T-helper 17 cell (primary cell): ENCODE measurements at regions not wholly inside any gene's neighbourhood (a gene's known extent, or its start where the extent isn't known, plus 50 kb on each side); places are given as distances from the start of the nearest gene placed in this dataset.

Experiments used
- ATAC-seq: fragments of 150-1000 bp; cut with Tn5 transposase; 2 replicates; pipeline ENCODE4 v1.10.0; 2021; ENCODE audit warnings: mild to moderate bottlenecking, moderate library complexity
- DNase-seq, 3 donors: peaks; one replicate each; pipeline versions ENCODE4 v3.0.0 to v3.0.0-alpha.2; 2020 to 2021
- H3K9me3 ChIP-seq: one replicate; pipeline ENCODE4 v1.7.0; 2013; ENCODE audit warnings: low read length, mild to moderate bottlenecking; ENCODE audit not compliant: control insufficient read depth, poor library complexity, severe bottlenecking
- H3K27ac Mint-ChIP-seq: one replicate; pipeline ENCODE4 v1.8.0; 2022; ENCODE audit warnings: mild to moderate bottlenecking, moderate library complexity, mixed read lengths
- H3K27me3 Mint-ChIP-seq: one replicate; pipeline ENCODE4 v1.8.0; 2022; ENCODE audit warnings: mixed read lengths
- H3K36me3 Mint-ChIP-seq: one replicate; pipeline ENCODE4 v1.8.0; 2022; ENCODE audit warnings: low read depth, mixed read lengths
- H3K4me1 Mint-ChIP-seq: one replicate; pipeline ENCODE4 v1.8.0; 2022; ENCODE audit warnings: mild to moderate bottlenecking, mixed read lengths
- H3K4me3 Mint-ChIP-seq: one replicate; pipeline ENCODE4 v1.8.0; 2022; ENCODE audit warnings: mild to moderate bottlenecking, moderate library complexity, mixed read lengths

GRCh38 chr5:113900816-113901215, 387.3 kb downstream of the YTHDC2 start:
- Mint-ChIP-seq H3K27ac (no peak overlapping the region), H3K4me3 (no peak overlapping the region), H3K4me1 (no peaks in the 10 kb centered on the region), H3K27me3 (no peaks in the 10 kb centered on the region), H3K36me3 (no peaks in the 10 kb centered on the region)
- DNase-seq (no peak), ATAC-seq (no peak)
- H3K9me3 ChIP-seq: no peaks in the 10 kb centered on the region

GRCh38 chr5:113901718-113902117, 388.2 kb downstream of the YTHDC2 start:
- no peaks in the 10 kb centered on the region for H3K9me3 ChIP-seq
- Mint-ChIP-seq H3K27ac (no peak overlapping the region), H3K4me3 (no peak overlapping the region), H3K36me3 (no peaks in the 10 kb centered on the region), H3K27me3 (no peaks in the 10 kb centered on the region), H3K4me1 (no peaks in the 10 kb centered on the region)
- DNase-seq (no peak), ATAC-seq (no peak)

- H3K36me3 Mint-ChIP-seq: no peaks in the 10 kb centered on the region
- H3K27me3 Mint-ChIP-seq: no peaks in the 10 kb centered on the region
- no peak overlapping the region for H3K27ac Mint-ChIP-seq
- no peak for DNase-seq
- no peaks in the 10 kb centered on the region for H3K4me1 Mint-ChIP-seq
- no peaks in the 10 kb centered on the region for H3K9me3 ChIP-seq
- no peak for ATAC-seq
- H3K4me3 Mint-ChIP-seq: no peak overlapping the region
Measured at GRCh38 chr5:113902917-113903660, 389.6 kb downstream of the YTHDC2 start.

- no peak overlapping the region for H3K4me3 Mint-ChIP-seq
- H3K4me1 Mint-ChIP-seq: no peaks in the 10 kb centered on the region
- ATAC-seq (no peak), DNase-seq (no peak)
- no peaks in the 10 kb centered on the region for H3K36me3 Mint-ChIP-seq
- no peaks in the 10 kb centered on the region for H3K27me3 Mint-ChIP-seq
- H3K27ac Mint-ChIP-seq: no peak overlapping the region
- no peaks in the 10 kb centered on the region for H3K9me3 ChIP-seq
Measured at GRCh38 chr5:113909782-113910181, 396.3 kb downstream of the YTHDC2 start.

- no peak for ATAC-seq
- no peaks in the 10 kb centered on the region for H3K9me3 ChIP-seq
- DNase-seq: no peak
- Mint-ChIP-seq H3K4me1 (no peaks in the 10 kb centered on the region), H3K4me3 (no peak overlapping the region), H3K36me3 (no peaks in the 10 kb centered on the region), H3K27me3 (no peaks in the 10 kb centered on the region), H3K27ac (no peak overlapping the region)
Measured at GRCh38 chr5:113917997-113918396, 404.5 kb downstream of the YTHDC2 start.

GRCh38 chr5:113922343-113922742, 408.8 kb downstream of the YTHDC2 start:
- no peak overlapping the region for H3K4me3 Mint-ChIP-seq
- H3K4me1 Mint-ChIP-seq: no peaks in the 10 kb centered on the region
- no peaks in the 10 kb centered on the region for H3K36me3 Mint-ChIP-seq
- no peaks in the 10 kb centered on the region for H3K9me3 ChIP-seq
- DNase-seq (no peak), ATAC-seq (no peak)
- H3K27me3 Mint-ChIP-seq: no peaks in the 10 kb centered on the region
- H3K27ac Mint-ChIP-seq: no peak overlapping the region

- H3K4me3 Mint-ChIP-seq: no peak overlapping the region
- H3K9me3 ChIP-seq: no peaks in the 10 kb centered on the region
- no peak overlapping the region for H3K27ac Mint-ChIP-seq
- H3K36me3 Mint-ChIP-seq: no peaks in the 10 kb centered on the region
- ATAC-seq: no peak
- H3K4me1 Mint-ChIP-seq: no peaks in the 10 kb centered on the region
- no peak for DNase-seq
- no peaks in the 10 kb centered on the region for H3K27me3 Mint-ChIP-seq
Measured at GRCh38 chr5:113935453-113935852, 422.0 kb downstream of the YTHDC2 start.

GRCh38 chr5:113937301-113937700, 423.8 kb downstream of the YTHDC2 start:
- DNase-seq (no peak), ATAC-seq (no peak)
- H3K36me3 Mint-ChIP-seq: no peaks in the 10 kb centered on the region
- H3K4me1 Mint-ChIP-seq: no peaks in the 10 kb centered on the region
- H3K27me3 Mint-ChIP-seq: no peaks in the 10 kb centered on the region
- H3K27ac Mint-ChIP-seq: no peak overlapping the region
- H3K4me3 Mint-ChIP-seq: no peak overlapping the region
- H3K9me3 ChIP-seq: no peaks in the 10 kb centered on the region

GRCh38 chr5:113939988-113940387, 421.9 kb upstream of the KCNN2 start:
- DNase-seq (no peak), ATAC-seq (no peak)
- Mint-ChIP-seq H3K27me3 (no peaks in the 10 kb centered on the region), H3K4me3 (no peak overlapping the region), H3K4me1 (no peaks in the 10 kb centered on the region), H3K27ac (no peak overlapping the region), H3K36me3 (no peaks in the 10 kb centered on the region)
- H3K9me3 ChIP-seq: no peaks in the 10 kb centered on the region

GRCh38 chr5:113950186-113950585, 411.7 kb upstream of the KCNN2 start:
- no peak for DNase-seq
- ATAC-seq: no peak
- no peak overlapping the region for H3K4me3 Mint-ChIP-seq
- no peaks in the 10 kb centered on the region for H3K36me3 Mint-ChIP-seq
- no peaks in the 10 kb centered on the region for H3K9me3 ChIP-seq
- H3K27me3 Mint-ChIP-seq: no peaks in the 10 kb centered on the region
- no peak overlapping the region for H3K27ac Mint-ChIP-seq
- no peaks in the 10 kb centered on the region for H3K4me1 Mint-ChIP-seq

GRCh38 chr5:113965225-113965624, 396.6 kb upstream of the KCNN2 start:
- H3K27me3 Mint-ChIP-seq: no peaks in the 10 kb centered on the region
- no peaks in the 10 kb centered on the region for H3K36me3 Mint-ChIP-seq
- DNase-seq (no peak), ATAC-seq (no peak)
- H3K4me3 Mint-ChIP-seq: no peak overlapping the region
- H3K9me3 ChIP-seq: no peaks in the 10 kb centered on the region
- H3K27ac Mint-ChIP-seq: no peak overlapping the region
- H3K4me1 Mint-ChIP-seq: no peaks in the 10 kb centered on the region

- H3K4me3 Mint-ChIP-seq: no peak overlapping the region
- H3K27me3 Mint-ChIP-seq: no peaks in the 10 kb centered on the region
- no peaks in the 10 kb centered on the region for H3K36me3 Mint-ChIP-seq
- no peak overlapping the region for H3K27ac Mint-ChIP-seq
- no peaks in the 10 kb centered on the region for H3K9me3 ChIP-seq
- ATAC-seq (no peak), DNase-seq (no peak)
- no peaks in the 10 kb centered on the region for H3K4me1 Mint-ChIP-seq
Measured at GRCh38 chr5:113969901-113970300, 392.0 kb upstream of the KCNN2 start.

- DNase-seq (no peak), ATAC-seq (no peak)
- H3K27me3 Mint-ChIP-seq: no peaks in the 10 kb centered on the region
- no peak overlapping the region for H3K27ac Mint-ChIP-seq
- no peaks in the 10 kb centered on the region for H3K36me3 Mint-ChIP-seq
- no peaks in the 10 kb centered on the region for H3K9me3 ChIP-seq
- no peaks in the 10 kb centered on the region for H3K4me1 Mint-ChIP-seq
- no peak overlapping the region for H3K4me3 Mint-ChIP-seq
Measured at GRCh38 chr5:113971454-113971853, 390.4 kb upstream of the KCNN2 start.

GRCh38 chr5:113974976-113975375, 386.9 kb upstream of the KCNN2 start:
- H3K36me3 Mint-ChIP-seq: no peaks in the 10 kb centered on the region

More at GRCh38 chr5:113974976-113975375, 386.9 kb upstream of the KCNN2 start:
- Mint-ChIP-seq H3K27ac (no peak overlapping the region), H3K4me1 (no peaks in the 10 kb centered on the region), H3K27me3 (no peaks in the 10 kb centered on the region), H3K4me3 (no peak overlapping the region)
- DNase-seq: no peak
- H3K9me3 ChIP-seq: no peaks in the 10 kb centered on the region
- ATAC-seq: no peak
